GM12872 (cell line): ENCODE measurements at regions not wholly inside any gene's neighbourhood (a gene's known extent, or its start where the extent isn't known, plus 50 kb on each side); places are given as distances from the start of the nearest gene placed in this dataset.

ENCODE experiments used
- CTCF ChIP-seq: IDR thresholded peaks from 3 replicates; pipeline ENCODE4 v1.5.1; 2011; ENCODE audit warnings: low read depth, mild to moderate bottlenecking, low read length, moderate library complexity; ENCODE audit not compliant: insufficient read depth

- TF ChIP-seq CTCF: no peak
These were observed 91.4 kb upstream of the ZPBP start for GRCh38 chr7:50184271-50184990.

GRCh38 chr7:50182759-50183158, 89.7 kb upstream of the ZPBP start:
- TF ChIP-seq CTCF: no peak

GRCh38 chr7:50181081-50181480, 88.0 kb upstream of the ZPBP start:
- no peak for TF ChIP-seq CTCF

- no peak for TF ChIP-seq CTCF
These were observed 85.1 kb upstream of the ZPBP start for GRCh38 chr7:50178166-50178565.

GRCh38 chr7:50174948-50175347, 81.9 kb upstream of the ZPBP start:
- TF ChIP-seq CTCF: no peak

- no peak for TF ChIP-seq CTCF
These were observed 74.2 kb upstream of the ZPBP start for GRCh38 chr7:50166997-50167965.

GRCh38 chr7:50164559-50165170, 71.6 kb upstream of the ZPBP start:
- TF ChIP-seq CTCF: no peak
